Activated CD4-positive, alpha-beta T cell treated with anti-CD3 and anti-CD28 coated beads for 48 hours (primary cell): ENCODE measurements at regions not wholly inside any gene's neighbourhood (a gene's known extent, or its start where the extent isn't known, plus 50 kb on each side); places are given as distances from the start of the nearest gene placed in this dataset.

Experiments
- DNase-seq: peaks from one replicate; pipeline ENCODE4 v3.0.0-alpha.2; 2020

DNA sequence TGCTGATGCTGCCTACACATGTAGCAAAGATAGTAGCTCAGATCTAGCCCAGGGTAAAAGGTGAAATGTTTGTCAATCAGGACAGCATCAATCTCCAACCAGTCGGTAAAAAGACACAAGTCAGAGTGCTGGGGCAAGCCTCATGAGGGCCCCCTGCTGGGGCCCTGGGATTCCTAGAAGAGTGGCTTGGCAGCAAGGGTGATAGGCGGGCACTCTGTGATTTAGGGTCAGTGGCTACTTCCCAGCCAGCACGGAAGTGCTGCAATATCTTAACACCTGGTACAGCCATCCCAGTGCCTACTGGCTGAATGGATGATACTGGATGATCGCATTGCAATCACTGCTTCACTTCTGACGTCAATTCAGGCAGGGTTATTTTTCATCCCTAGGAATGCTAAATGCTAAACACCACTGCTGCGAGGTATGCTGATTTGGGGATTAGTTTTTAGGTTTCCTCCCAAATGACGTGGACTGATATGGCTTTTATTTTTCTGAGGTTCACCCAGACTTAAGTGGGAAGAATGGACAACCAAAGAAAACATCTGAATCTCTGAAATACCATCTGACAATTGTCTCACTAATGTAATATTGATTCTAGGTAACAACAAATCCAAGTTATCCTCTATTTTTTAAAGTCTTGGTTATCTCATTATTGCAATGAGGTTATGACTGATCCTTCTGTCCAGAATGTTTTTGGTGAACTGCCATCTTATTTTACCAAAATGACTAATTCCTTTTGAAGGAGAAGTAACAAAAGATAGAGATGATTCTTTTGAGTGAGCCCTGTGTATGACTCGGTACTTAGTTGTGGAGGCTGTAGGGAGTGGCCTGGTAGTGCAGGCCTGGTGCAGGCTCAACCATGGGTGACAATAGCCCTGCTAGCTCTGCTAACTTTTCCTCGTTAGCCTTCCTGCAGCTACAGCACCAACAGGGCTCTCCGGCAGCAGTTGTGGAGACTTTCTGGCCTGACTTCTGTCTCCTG is 432.5 kb downstream of the FGF9 start:
- no peak for DNase-seq

DNA sequence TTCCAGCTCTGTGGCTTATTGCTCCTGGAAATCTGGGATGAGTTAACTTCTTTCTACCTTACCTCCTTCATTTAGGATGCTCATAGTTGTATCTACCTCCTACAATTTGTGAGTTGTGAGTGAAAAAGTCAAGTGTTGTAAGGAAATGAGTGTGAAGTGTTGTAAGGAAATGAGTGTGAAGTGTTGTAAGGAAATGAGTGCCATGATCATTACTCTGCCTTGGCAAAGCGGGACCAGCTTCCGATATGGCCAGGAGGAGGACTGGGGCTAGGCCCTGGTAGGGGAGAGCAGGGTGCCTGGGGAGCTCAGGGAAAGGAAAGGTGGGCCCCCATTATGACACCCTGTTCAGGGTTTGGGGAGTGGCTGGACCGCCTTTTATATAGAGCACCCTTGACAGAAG is 435.2 kb downstream of the FGF9 start:
- no peak for DNase-seq

GRCh38 chr13:22107549-22107948 is 436.7 kb downstream of the FGF9 start:
- no peak for DNase-seq

DNA sequence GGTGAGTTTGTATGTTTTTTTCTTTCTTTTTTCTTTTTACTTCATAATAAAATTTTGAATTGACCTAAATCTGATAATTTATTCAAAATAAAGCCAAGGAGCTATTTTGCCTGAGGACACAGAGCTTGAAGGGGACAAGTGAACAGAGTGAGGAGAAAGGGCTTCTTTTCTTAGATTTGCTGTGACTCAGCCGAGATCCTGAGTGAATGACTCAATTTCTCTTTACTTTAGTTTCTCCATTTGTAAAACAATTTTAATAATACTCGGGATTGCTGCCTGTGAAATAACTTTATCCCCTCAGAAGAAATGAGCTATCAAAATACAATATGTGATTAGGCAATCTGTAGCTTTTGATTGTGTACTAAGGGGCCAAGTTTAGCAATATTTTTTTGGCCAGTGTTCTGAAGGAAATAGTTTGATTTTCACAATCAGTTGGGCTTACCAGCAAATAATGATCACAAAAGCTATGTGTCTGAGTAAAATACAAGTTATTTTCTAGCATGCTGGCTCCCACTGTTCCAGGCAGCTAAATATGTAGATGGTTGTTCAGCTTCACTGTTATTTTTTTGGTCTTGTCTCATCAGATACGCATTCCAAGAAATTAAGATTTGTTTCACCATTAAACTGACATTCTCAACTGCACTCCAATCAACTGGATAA is 437.5 kb downstream of the FGF9 start:
- DNase-seq, result no peak

DNA sequence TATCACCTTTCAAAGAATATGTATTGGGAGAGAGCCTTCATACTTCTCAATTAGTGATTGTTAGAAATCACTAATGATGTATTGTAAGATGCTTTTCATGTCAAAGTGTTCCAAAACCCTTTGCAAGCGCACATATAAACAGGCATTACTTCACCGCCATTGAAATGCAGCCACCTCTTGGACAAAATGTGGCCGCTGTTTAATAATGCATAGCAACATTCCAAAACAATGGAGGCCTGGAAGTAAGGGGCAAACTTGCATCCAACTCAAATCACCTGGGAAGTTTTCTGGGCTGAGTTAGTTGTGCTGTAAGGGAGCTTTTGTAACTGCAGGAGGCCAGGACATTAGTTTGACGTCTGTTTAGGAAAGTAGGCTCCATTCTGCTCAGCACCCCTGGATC is 438.1 kb downstream of the FGF9 start:
- no peak for DNase-seq

GRCh38 chr13:22110368-22110767 is 439.5 kb downstream of the FGF9 start:
- DNase-seq, result no peak

GRCh38 chr13:22111152-22111783 is 440.4 kb downstream of the FGF9 start:
- DNase-seq, result no peak

- no peak for DNase-seq
Observed at GRCh38 chr13:22111961-22112360, 441.1 kb downstream of the FGF9 start.

DNA sequence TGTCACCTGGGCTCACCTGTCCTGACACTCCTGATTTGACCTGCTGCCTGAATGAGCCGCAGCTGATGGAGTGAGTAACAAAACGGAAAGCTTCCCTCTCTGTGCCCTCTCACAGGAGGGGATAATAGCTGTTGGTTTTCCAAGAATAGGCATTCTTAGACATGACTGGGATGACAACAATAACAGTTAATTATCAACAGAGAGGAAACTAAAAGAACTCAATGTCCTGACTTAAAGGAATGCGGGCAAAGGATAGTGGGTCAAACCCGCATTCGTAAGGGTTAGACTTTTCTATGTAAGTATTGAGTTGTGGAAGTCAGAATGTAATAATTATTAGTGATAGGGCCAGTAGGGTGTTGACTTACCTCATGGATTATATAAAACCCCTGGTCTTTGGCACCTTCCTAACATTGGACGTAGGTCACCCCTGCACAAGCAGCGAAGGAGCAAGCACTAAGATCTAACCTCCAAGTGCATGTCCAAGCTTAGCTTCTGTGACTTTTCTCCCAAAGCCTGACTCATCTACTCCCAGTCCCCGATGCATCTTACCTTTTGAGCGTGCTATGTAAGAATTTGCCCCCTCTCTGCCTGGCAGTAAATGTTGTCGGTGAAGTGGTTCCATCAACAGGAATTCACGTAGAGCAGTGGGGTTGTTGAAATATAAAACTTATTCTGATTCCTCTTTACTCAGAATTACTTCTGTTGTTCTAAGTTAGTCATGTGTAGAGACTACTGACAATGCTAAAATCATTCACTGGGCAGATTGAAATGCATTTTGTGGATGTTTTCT is 442.3 kb downstream of the FGF9 start:
- DNase-seq, result no peak

DNA sequence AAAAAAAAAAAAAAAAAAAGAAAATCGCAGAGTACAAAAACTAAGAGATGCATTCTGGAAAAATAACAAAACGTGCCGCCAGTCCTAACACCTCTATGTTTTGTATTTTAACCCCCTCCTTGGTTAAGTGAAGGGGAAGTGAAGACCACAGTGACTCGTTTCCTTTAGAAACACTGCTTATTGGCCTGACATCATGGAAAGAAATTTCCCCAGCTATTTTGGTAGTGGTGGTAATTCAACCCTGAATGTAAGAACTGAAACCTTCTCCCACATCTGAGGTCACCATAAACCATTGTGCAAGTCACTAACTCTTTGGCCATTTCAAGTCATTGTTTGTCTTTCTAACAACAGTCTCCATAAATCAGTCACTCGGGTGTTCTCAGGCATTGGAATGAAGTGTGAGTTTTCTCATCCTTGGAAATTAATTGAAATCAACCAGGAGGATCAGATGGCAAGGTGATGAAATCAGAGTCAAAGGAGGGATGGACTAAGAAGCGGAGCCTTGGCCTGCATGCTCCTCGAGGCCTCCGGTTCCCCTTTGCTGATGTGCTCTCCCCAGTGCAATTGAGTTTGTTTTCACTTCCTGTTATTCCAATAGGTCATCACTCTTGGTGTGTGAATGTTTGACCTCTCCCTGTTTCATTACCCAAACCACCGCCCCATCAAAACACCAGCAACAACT is 443.9 kb downstream of the FGF9 start:
- DNase-seq, result no peak

GRCh38 chr13:22118158-22118557 is 447.3 kb downstream of the FGF9 start:
- DNase-seq, result no peak

GRCh38 chr13:22120646-22121045 is 449.8 kb downstream of the FGF9 start:
- no peak for DNase-seq

DNA sequence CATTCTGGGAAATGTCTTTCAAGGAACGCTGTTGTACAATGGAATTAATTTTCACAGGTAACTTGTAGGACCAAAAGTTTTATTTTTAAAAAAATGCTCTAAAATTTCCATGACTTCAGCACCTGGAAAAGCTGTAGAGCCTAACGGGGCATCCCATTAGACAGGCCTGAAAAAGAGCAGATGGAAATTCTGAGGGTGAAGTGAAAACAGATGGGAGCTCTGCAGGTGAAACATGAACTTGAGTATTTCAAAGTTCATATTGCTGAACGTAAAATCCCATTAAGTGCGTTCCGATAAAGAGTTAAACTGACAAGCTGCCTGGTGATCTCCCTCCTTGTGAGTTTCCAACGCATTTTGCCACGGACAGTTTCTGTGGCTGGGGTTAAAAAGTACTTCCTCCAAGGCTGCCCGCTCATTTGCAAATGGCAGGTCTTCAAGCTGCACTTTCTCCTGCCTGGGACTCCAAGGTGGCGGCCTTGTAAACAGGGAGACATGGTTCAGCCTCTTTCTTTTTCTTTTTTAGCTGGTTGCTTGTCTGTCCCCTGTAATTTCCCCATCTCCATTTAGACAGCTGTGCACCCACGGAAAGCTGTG is 450.4 kb downstream of the FGF9 start:
- no peak for DNase-seq

GRCh38 chr13:22126433-22127021 is 455.7 kb downstream of the FGF9 start:
- DNase-seq, result no peak

DNA sequence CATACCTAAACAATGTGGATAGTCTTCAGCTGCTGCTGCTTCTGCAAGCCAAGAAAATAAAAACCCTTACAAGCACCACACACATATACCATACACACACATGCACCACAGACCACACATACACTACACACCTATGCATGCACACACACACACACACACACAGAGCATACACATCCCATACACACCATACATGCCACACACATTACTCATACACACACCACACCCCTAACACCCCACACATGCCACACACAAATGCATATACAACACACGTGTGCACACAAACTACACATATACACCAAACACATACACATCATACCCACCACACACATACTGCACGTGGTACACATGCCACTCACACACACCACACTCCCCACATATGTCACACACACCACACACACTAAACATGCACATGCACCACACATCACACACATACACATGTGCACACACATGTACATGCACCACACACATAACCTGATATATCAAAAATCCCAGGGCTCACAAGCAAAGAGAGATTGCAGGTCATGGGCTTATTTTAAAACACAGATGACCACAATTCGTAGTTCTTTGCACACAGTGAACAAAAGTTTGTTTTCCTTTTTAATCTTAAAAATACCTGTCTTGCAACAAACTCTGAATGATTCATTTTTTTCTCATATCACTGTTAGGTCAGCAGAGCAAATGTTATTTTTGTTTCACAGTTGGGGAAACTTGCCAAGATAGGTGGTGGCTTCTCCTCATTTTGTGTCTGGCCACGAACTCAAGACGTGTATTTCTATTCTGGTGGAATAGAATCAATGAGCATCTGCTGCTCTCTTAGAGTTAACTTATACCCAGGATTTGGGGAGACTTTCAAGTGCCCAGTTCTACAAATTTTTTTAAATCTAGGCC is 456.6 kb downstream of the FGF9 start:
- no peak for DNase-seq

DNA sequence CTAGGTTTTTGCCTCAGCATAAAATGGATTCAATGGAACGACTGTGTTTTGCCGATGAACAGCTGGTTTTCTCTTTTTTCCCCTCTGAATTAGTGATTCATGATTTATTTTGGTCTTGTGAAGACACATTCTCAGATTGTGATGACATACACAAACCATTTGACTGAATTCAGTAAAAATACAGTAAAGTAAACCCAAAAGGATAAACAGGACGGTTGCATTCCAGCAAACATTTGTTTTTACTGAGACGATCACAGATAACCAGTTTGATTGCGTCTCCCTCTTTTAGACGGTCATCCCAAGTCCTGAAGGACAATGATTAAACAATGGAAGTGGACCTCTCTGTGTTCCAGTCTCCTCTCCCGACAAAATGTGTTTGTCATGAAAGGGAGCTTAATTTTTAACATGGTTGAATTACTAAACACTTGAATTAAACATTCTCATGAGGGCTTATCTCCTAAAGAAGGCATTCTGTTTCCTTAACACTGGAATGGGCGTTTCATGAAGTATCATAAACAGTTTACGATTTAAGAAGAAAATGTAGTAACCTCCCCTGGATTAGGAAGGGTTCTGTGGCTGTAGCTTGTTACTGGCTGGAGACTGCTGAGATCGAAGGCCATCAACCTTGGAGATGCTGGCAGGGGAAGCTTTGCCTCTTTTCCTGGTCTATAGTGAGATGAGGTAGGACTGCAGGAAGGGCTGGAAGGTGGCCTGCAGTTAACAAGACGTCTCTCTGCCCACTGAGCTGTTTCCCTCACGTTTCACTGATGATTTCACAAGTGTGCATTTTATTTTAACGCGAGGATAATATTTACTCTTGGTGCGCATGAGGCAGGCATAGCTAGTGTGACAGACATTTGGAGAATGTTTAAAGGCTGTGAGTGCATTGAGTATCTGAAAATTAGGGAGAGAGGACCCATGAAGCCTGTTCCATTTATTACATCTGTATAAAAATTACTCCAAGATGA is 457.9 kb downstream of the FGF9 start:
- no peak for DNase-seq

DNA sequence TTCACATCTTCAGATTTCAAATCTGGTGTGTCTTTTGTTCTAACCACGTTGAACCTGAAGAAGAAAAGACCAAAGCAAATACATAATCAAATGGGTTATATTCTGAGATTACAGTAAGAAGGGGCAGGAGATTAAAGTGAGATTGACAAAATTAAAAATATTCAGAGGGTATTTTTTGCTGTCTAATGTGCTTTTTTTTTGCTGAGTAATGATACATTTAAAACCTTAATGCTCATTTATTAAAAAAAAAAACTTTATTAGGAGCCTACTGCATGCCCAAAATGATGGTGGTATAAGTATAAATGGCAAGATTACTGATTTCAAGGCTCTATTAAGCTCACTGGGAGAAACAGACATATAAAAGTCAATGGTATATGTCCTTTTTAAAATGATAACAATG is 459.4 kb downstream of the FGF9 start:
- DNase-seq, result no peak

DNA sequence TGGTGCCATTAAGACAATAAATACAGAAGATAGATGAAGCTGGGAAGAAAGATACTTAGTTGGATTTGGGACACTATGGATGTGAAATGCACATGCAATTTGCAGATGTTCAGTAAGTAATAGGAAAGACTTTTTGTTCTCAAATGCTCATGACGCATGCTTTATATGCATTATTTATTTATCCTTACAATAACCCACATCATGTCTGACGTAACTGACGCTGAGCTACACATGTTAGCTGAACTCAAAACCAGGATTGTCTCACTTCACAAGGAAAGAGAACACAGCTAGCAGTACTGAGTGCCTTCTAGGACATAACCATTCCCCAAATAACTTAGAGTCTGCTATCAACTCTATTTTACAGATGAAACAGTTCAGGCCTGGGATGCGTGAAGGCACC is 463.4 kb downstream of the FGF9 start:
- no peak for DNase-seq

- no peak for DNase-seq
Observed at GRCh38 chr13:22135446-22135845, 464.6 kb downstream of the FGF9 start.
